Liver (tissue), 8 donors: ENCODE measurements at regions not wholly inside any gene's neighbourhood (a gene's known extent, or its start where the extent isn't known, plus 50 kb on each side); places are given as distances from the start of the nearest gene placed in this dataset.

Experiments used
- DNase-seq: peaks from one replicate; pipeline ENCODE4 v3.0.0-alpha.2; 2017; ENCODE audit warnings: low spot score
- H3K27ac ChIP-seq, 2 donors: one replicate each; pipeline ENCODE4 v1.7.0; 2013; ENCODE audit warnings: inconsistent platforms in 2 of 2, low read length in 2 of 2, control low read depth in 1 of 2, low read depth in 1 of 2, mild to moderate bottlenecking in 1 of 2
- H3K27me3 ChIP-seq, 4 donors: one replicate each; pipeline versions ENCODE4 v1.6.1 to v1.7.0; 2013; ENCODE audit warnings: low read length in 3 of 4, inconsistent platforms in 1 of 4, mild to moderate bottlenecking in 1 of 4, moderate library complexity in 1 of 4; ENCODE audit not compliant: control insufficient read depth in 4 of 4, insufficient read depth in 4 of 4
- H3K36me3 ChIP-seq, 4 donors: one replicate each; pipeline versions ENCODE4 v1.6.1 to v1.7.0; 2013; ENCODE audit warnings: low read length in 3 of 4, mild to moderate bottlenecking in 3 of 4, low read depth in 1 of 4, moderate library complexity in 1 of 4; ENCODE audit not compliant: control insufficient read depth in 4 of 4, insufficient read depth in 3 of 4
- H3K4me1 ChIP-seq, 4 donors: one replicate each; pipeline versions ENCODE4 v1.6.1 to v1.7.0; 2013; ENCODE audit warnings: low read length in 3 of 4, mild to moderate bottlenecking in 3 of 4, moderate library complexity in 1 of 4; ENCODE audit not compliant: control insufficient read depth in 4 of 4, insufficient read depth in 4 of 4
- H3K4me3 ChIP-seq, 3 donors: one replicate each; pipeline versions ENCODE4 v1.6.1 to v1.7.0; 2013; ENCODE audit warnings: low read length in 3 of 3, control low read depth in 1 of 3, low read depth in 1 of 3, mild to moderate bottlenecking in 1 of 3
- H3K9ac ChIP-seq, 2 donors: one replicate each; pipeline ENCODE4 v1.7.0; 2013; ENCODE audit warnings: low read length in 2 of 2, mild to moderate bottlenecking in 2 of 2, moderate library complexity in 2 of 2, control low read depth in 1 of 2, low read depth in 1 of 2
- H3K9me3 ChIP-seq, 4 donors: one replicate each; pipeline versions ENCODE4 v1.6.1 to v1.7.0; 2013; ENCODE audit warnings: low read length in 3 of 4; ENCODE audit not compliant: control insufficient read depth in 4 of 4
- EGR1 ChIP-seq, 2 donors: IDR thresholded peaks; 2 replicates each; pipeline ENCODE4 v1.6.1; 2016 to 2018; ENCODE audit warnings: antibody characterized with exemption in 2 of 2, low read depth in 2 of 2
- FOXA1 ChIP-seq: IDR thresholded peaks from 2 replicates; pipeline ENCODE4 v1.6.1; 2016; ENCODE audit warnings: antibody characterized with exemption
- FOXA2 ChIP-seq: IDR thresholded peaks from 2 replicates; pipeline ENCODE4 v1.6.1; 2016; ENCODE audit warnings: antibody characterized with exemption
- GABPA ChIP-seq, 2 donors: IDR thresholded peaks in 1 of 2; conservative IDR thresholded peaks in 1 of 2; 2 replicates each; pipeline ENCODE4 v1.6.1; 2016; ENCODE audit warnings: antibody characterized with exemption in 2 of 2, mild to moderate bottlenecking in 1 of 2, moderate library complexity in 1 of 2
- HNF4A ChIP-seq, 2 donors: conservative IDR thresholded peaks; 2 replicates each; pipeline ENCODE4 v1.6.1; 2016; ENCODE audit warnings: antibody characterized with exemption in 2 of 2, mild to moderate bottlenecking in 2 of 2
- HNF4G ChIP-seq: IDR thresholded peaks from 2 replicates; pipeline ENCODE4 v1.6.1; 2016; ENCODE audit warnings: antibody characterized with exemption
- JUND ChIP-seq, 2 donors: IDR thresholded peaks; 2 replicates each; pipeline ENCODE4 v1.6.1; 2016; ENCODE audit warnings: antibody characterized with exemption in 2 of 2
- NR2F2 ChIP-seq: IDR thresholded peaks from 2 replicates; pipeline ENCODE4 v1.6.1; 2016; ENCODE audit warnings: antibody characterized with exemption
- RAD21 ChIP-seq, 2 donors: IDR thresholded peaks; 2 replicates each; pipeline ENCODE4 v1.6.1; 2016; ENCODE audit warnings: antibody characterized with exemption in 2 of 2, mild to moderate bottlenecking in 2 of 2
- RXRA ChIP-seq, 2 donors: IDR thresholded peaks; 2 replicates each; pipeline ENCODE4 v1.6.1; 2017 to 2018; ENCODE audit warnings: antibody characterized with exemption in 2 of 2, mild to moderate bottlenecking in 1 of 2
- SP1 ChIP-seq: IDR thresholded peaks from 2 replicates; pipeline ENCODE4 v1.6.1; 2018; ENCODE audit warnings: antibody characterized with exemption, mild to moderate bottlenecking
- TAF1 ChIP-seq: conservative IDR thresholded peaks from 2 replicates; pipeline ENCODE4 v1.6.1; 2016; ENCODE audit warnings: antibody characterized with exemption, mild to moderate bottlenecking
- YY1 ChIP-seq: IDR thresholded peaks from 2 replicates; pipeline ENCODE4 v1.6.1; 2016; ENCODE audit warnings: antibody characterized with exemption, mild to moderate bottlenecking
- WGBS: extraction: QIAGEN DNeasy Blood & Tissue Kit; methylation state at CpG from one replicate; pipeline ENCODE4 v1.1.7; 2013; 5-methylcytosine and 5-hydroxymethylcytosine counted together
- TF ChIP-seq, protein P1 (sequence below): IDR thresholded peaks from 2 replicates; pipeline ENCODE4 v1.6.1; 2016; ENCODE audit warnings: antibody characterized with exemption
- TF ChIP-seq, protein P2 (sequence below): fragments of 150-350 bp; IDR thresholded peaks from 2 replicates; pipeline ENCODE4 v1.5.1; 2017; ENCODE audit warnings: improper control_type of control experiment, low read depth, low read length; ENCODE audit not compliant: missing input control
- TF ChIP-seq, protein P3 (sequence below): IDR thresholded peaks from 2 replicates; pipeline ENCODE4 v1.6.1; 2016; ENCODE audit warnings: antibody characterized with exemption, mild to moderate bottlenecking
- TF ChIP-seq, protein P4 (sequence below): IDR thresholded peaks from 2 replicates; pipeline ENCODE4 v1.6.1; 2016; ENCODE audit warnings: antibody characterized with exemption
- TF ChIP-seq, protein P5 (sequence below): IDR thresholded peaks from 2 replicates; pipeline ENCODE4 v1.6.1; 2016; ENCODE audit warnings: antibody characterized with exemption
- donor health status: healthy.
- donor health status: healthy.
- donor health status: healthy.
- donor health status: healthy.
- donor health status: healthy.

DNA sequence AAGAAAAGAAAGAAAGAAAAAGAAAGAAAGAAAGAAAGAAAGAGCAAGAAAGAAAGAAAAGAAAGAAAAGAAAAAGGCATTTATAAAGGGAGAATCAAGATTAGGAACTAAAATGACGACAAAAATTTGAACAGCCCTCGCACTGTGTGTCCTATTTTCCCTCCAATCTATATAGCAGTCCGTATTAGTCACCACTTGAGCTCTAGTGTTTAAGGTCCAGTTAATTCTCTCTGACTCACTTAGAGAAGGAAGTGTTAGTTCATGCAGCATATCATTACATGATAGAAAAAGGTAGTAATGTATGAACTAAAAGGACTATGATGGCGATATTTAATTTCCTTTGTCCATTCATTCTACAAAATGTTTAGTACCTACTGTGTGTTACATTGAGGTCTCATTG lies 122.7 kb downstream of the CBLL2 start:
- no peak overlapping the region for H3K4me3 ChIP-seq
- no peaks in the 10 kb centered on the region for H3K27me3 ChIP-seq
- WGBS = 84% methylated on average over 4 of the region's 4 CpGs
- DNase-seq = no peak
- H3K27ac ChIP-seq = no peak overlapping the region
- H3K36me3 ChIP-seq = no peaks in the 10 kb centered on the region
- H3K9me3 ChIP-seq = no peaks in the 10 kb centered on the region
- no peak overlapping the region for H3K9ac ChIP-seq
- TF ChIP-seq JUND (IDR thresholded peaks at IDR 0.05) (no peak), NR2F2 (no peak), SP1 (no peak), YY1 (no peak), TAF1 (no peak), HNF4A (conservative IDR thresholded peaks at IDR 0.05) (no peak), HNF4G (no peak), FOXA2 (no peak), FOXA1 (no peak)
- TF ChIP-seq, protein P1, sequence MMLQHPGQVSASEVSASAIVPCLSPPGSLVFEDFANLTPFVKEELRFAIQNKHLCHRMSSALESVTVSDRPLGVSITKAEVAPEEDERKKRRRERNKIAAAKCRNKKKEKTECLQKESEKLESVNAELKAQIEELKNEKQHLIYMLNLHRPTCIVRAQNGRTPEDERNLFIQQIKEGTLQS = no peak
- TF ChIP-seq, protein P2, sequence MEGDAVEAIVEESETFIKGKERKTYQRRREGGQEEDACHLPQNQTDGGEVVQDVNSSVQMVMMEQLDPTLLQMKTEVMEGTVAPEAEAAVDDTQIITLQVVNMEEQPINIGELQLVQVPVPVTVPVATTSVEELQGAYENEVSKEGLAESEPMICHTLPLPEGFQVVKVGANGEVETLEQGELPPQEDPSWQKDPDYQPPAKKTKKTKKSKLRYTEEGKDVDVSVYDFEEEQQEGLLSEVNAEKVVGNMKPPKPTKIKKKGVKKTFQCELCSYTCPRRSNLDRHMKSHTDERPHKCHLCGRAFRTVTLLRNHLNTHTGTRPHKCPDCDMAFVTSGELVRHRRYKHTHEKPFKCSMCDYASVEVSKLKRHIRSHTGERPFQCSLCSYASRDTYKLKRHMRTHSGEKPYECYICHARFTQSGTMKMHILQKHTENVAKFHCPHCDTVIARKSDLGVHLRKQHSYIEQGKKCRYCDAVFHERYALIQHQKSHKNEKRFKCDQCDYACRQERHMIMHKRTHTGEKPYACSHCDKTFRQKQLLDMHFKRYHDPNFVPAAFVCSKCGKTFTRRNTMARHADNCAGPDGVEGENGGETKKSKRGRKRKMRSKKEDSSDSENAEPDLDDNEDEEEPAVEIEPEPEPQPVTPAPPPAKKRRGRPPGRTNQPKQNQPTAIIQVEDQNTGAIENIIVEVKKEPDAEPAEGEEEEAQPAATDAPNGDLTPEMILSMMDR = no peak
- H3K4me1 ChIP-seq = no peaks in the 10 kb centered on the region

DNA sequence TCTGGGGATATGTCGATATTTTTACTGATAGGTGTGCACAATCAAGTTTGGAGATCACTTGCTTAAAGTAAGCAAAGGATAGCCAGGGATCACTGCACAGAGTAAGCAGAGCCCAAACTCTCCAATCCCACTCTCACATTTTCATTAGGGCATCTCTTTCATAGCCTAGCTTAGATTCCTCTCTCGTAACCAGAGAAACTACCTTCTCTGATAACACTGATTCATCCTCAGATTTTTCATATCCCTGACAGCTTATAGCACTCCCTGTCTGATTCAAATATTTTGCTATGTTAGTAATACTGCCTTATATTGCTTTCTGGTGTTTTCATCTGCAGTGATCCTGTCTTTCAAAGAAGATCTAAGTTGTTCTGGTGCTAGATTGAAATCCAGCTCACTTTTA lies 123.7 kb downstream of the CBLL2 start:
- Histone ChIP-seq H3K27ac (no peak overlapping the region), H3K4me1 (no peaks in the 10 kb centered on the region), H3K27me3 (peaks cover 0 to under 1% (median 0%) of the 10 kb centered on the region in 4 donors), H3K4me3 (no peak overlapping the region), H3K9ac (no peak overlapping the region), H3K36me3 (no peaks in the 10 kb centered on the region), H3K9me3 (no peaks in the 10 kb centered on the region)
- 90% methylated on average over 2 of the region's 2 CpGs for WGBS
- DNase-seq = no peak
- TF ChIP-seq, protein P3, sequence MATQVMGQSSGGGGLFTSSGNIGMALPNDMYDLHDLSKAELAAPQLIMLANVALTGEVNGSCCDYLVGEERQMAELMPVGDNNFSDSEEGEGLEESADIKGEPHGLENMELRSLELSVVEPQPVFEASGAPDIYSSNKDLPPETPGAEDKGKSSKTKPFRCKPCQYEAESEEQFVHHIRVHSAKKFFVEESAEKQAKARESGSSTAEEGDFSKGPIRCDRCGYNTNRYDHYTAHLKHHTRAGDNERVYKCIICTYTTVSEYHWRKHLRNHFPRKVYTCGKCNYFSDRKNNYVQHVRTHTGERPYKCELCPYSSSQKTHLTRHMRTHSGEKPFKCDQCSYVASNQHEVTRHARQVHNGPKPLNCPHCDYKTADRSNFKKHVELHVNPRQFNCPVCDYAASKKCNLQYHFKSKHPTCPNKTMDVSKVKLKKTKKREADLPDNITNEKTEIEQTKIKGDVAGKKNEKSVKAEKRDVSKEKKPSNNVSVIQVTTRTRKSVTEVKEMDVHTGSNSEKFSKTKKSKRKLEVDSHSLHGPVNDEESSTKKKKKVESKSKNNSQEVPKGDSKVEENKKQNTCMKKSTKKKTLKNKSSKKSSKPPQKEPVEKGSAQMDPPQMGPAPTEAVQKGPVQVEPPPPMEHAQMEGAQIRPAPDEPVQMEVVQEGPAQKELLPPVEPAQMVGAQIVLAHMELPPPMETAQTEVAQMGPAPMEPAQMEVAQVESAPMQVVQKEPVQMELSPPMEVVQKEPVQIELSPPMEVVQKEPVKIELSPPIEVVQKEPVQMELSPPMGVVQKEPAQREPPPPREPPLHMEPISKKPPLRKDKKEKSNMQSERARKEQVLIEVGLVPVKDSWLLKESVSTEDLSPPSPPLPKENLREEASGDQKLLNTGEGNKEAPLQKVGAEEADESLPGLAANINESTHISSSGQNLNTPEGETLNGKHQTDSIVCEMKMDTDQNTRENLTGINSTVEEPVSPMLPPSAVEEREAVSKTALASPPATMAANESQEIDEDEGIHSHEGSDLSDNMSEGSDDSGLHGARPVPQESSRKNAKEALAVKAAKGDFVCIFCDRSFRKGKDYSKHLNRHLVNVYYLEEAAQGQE = no peak
- no peak for TF ChIP-seq GABPA (IDR thresholded peaks at IDR 0.05 in 1 of 2, conservative IDR thresholded peaks at IDR 0.05 in 1 of 2)
- no peak for TF ChIP-seq HNF4G
- TF ChIP-seq YY1 = no peak
- no peak for TF ChIP-seq SP1
- TF ChIP-seq RAD21 (IDR thresholded peaks at IDR 0.05) = no peak
- TF ChIP-seq, protein P4, sequence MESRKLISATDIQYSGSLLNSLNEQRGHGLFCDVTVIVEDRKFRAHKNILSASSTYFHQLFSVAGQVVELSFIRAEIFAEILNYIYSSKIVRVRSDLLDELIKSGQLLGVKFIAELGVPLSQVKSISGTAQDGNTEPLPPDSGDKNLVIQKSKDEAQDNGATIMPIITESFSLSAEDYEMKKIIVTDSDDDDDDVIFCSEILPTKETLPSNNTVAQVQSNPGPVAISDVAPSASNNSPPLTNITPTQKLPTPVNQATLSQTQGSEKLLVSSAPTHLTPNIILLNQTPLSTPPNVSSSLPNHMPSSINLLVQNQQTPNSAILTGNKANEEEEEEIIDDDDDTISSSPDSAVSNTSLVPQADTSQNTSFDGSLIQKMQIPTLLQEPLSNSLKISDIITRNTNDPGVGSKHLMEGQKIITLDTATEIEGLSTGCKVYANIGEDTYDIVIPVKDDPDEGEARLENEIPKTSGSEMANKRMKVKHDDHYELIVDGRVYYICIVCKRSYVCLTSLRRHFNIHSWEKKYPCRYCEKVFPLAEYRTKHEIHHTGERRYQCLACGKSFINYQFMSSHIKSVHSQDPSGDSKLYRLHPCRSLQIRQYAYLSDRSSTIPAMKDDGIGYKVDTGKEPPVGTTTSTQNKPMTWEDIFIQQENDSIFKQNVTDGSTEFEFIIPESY = no peak
- TF ChIP-seq JUND (IDR thresholded peaks at IDR 0.05) = no peak
- TF ChIP-seq TAF1 = no peak
- no peak for TF ChIP-seq RXRA (IDR thresholded peaks at IDR 0.05)
- no peak for TF ChIP-seq EGR1 (IDR thresholded peaks at IDR 0.05; ENCODE audit: low read depth in 2 of 2)
- TF ChIP-seq, protein P2 = no peak
- TF ChIP-seq HNF4A (conservative IDR thresholded peaks at IDR 0.05) = no peak
- no peak for TF ChIP-seq FOXA2
- TF ChIP-seq, protein P1 = no peak
- no peak for TF ChIP-seq NR2F2
- TF ChIP-seq, protein P5, sequence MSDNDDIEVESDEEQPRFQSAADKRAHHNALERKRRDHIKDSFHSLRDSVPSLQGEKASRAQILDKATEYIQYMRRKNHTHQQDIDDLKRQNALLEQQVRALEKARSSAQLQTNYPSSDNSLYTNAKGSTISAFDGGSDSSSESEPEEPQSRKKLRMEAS = no peak
- no peak for TF ChIP-seq FOXA1
